ENCODE measurements at regions not wholly inside any gene's neighbourhood (a gene's known extent, or its start where the extent isn't known, plus 50 kb on each side); places are given as distances from the start of the nearest gene placed in this dataset.

DNA sequence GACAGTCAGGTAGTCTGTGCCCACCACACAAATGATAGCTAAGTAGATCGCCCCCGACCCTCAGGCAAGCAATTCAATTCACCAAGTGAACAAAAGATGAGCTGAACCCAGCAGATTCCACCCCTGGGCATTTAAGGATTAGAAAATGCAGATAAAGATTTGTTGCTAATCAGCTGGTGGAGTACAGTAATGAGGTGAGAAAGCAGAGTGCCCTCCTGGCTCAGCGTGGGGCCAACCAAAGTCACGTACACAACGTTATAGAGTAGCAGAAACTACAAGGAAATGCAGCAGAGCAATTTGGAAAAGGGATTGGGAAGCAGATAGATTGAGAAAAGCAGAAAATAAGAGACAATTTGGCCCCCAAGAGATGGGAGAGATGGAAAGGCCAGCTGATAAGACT, 91.2 kb downstream of the SOX9 start:
- Histone ChIP-seq H3K4me1 (ENCODE audit: insufficient read depth) (no peaks in the 10 kb centered on the region), H3K9me2 (ENCODE audit: insufficient read depth) (no peaks in the 10 kb centered on the region), H3F3A (replicated peaks; ENCODE audit: low read depth) (no peaks in the 10 kb centered on the region), H3K4me2 (no peak overlapping the region), H3K4me3 (no peak overlapping the region), H2AFZ (0 out of 2 replicates have a peak overlapping the region, but pooled peaks have one; percentile 38), H3K36me3 (ENCODE audit: insufficient read depth) (no peaks in the 10 kb centered on the region), H3K27ac (ENCODE audit: low read depth) (no peak overlapping the region), H3K79me2 (replicated peaks; ENCODE audit: insufficient read depth) (no peaks in the 10 kb centered on the region), H3K27me3 (ENCODE audit: insufficient read depth) (peaks cover 5% of the 10 kb centered on the region), H4K20me1 (replicated peaks; ENCODE audit: insufficient read depth) (no peaks in the 10 kb centered on the region)
- TF ChIP-seq REST (IDR thresholded peaks at IDR 0.05; ENCODE audit: unreplicated experiment) (no peak), CTCF (conservative IDR thresholded peaks at IDR 0.05; ENCODE audit: low read depth in 2 of 2) (no peak), STAT1 (IDR thresholded peaks at IDR 0.05; ENCODE audit: unreplicated experiment) (no peak), EZH2phosphoT487 (IDR thresholded peaks at IDR 0.05; ENCODE audit: unreplicated experiment) (no peak), POLR2AphosphoS5 (IDR thresholded peaks at IDR 0.05; ENCODE audit: low read depth) (no peak), ETS1 (IDR thresholded peaks at IDR 0.05) (no peak), ZNF462 (CRISPR knock-in tag; IDR thresholded peaks at IDR 0.05) (no peak), ZNF114 (CRISPR knock-in tag; IDR thresholded peaks at IDR 0.05) (no peak), JUNB (IDR thresholded peaks at IDR 0.05; ENCODE audit: unreplicated experiment) (no peak), ZNF331 (CRISPR knock-in tag; IDR thresholded peaks at IDR 0.05; ENCODE audit: low read depth) (no peak), NANOG (IDR thresholded peaks at IDR 0.05; ENCODE audit: borderline replicate concordance) (no peak), CREB1 (CRISPR knock-in tag; IDR thresholded peaks at IDR 0.05; ENCODE audit: low read depth) (no peak), EZH2 (IDR thresholded peaks at IDR 0.05; ENCODE audit: low read depth, unreplicated experiment) (no peak)
- DNase-seq (ENCODE audit: low spot score) (no peak), ATAC-seq (no peak)
- Mint-ChIP-seq H3K4me3 (no peak overlapping the region), H3K36me3 (ENCODE audit: low read depth) (no peaks in the 10 kb centered on the region), H3K4me1 (peaks cover 15% of the 10 kb centered on the region), H3K9me3 (no peaks in the 10 kb centered on the region), H3K27me3 (ENCODE audit: insufficient read depth, low read depth, poor library complexity) (no peaks in the 10 kb centered on the region), H3K27ac (no peak overlapping the region)

Data from GM23338 (cell line).